Panc1 (cell line): ENCODE measurements at regions not wholly inside any gene's neighbourhood (a gene's known extent, or its start where the extent isn't known, plus 50 kb on each side); places are given as distances from the start of the nearest gene placed in this dataset.

Experiments used
- ATAC-seq: fragments of 200-7000 bp; cut with Tn5 transposase; 2 replicates; pipeline ENCODE4 v1.9.1; 2020; ENCODE audit warnings: mild to moderate bottlenecking, moderate library complexity
- BruUV-seq: library from RNA; stranded (reverse); fragments of 400-500 nt; replicated peaks from 2 replicates; lab custom pipeline; 2021; lab: Mats Ljungman, UMichigan
- CTCF ChIA-PET: fragments of 300-600 bp; sonication (Branson Sonifier 250); formaldehyde crosslinking; loops from one replicate; lab custom pipeline; 2022; ENCODE audit warnings: antibody characterized with exemption; lab: Charles Lee
- POLR2A ChIA-PET: fragments of 300-600 bp; sonication (Branson Sonifier 250); formaldehyde crosslinking; loops from one replicate; lab custom pipeline; 2022; ENCODE audit warnings: antibody characterized with exemption; lab: Charles Lee
- DNase-seq: peaks from one replicate; pipeline ENCODE4 v3.0.0-alpha.2; 2010; ENCODE audit warnings: low read depth, low spot score
- H3K27ac ChIP-seq: 2 replicates; pipeline ENCODE4 v1.5.1; 2011; ENCODE audit warnings: mild to moderate bottlenecking, low read length, inconsistent platforms
- H3K27me3 ChIP-seq: fragments of 200-500 bp; sonication (Bioruptor generic); 2 replicates; pipeline ENCODE4 v1.6.0; 2014; ENCODE audit warnings: low read length, inconsistent platforms; ENCODE audit not compliant: control insufficient read depth, insufficient read depth
- H3K36me3 ChIP-seq: fragments of 200-500 bp; sonication (Bioruptor generic); 2 replicates; pipeline ENCODE4 v1.5.1; 2014; ENCODE audit warnings: inconsistent platforms, mild to moderate bottlenecking, low read length, moderate library complexity; ENCODE audit not compliant: control insufficient read depth, insufficient read depth
- H3K4me1 ChIP-seq: 2 replicates; pipeline ENCODE4 v1.5.1; 2011; ENCODE audit warnings: inconsistent platforms, mild to moderate bottlenecking, low read length, moderate library complexity; ENCODE audit not compliant: control insufficient read depth, insufficient read depth
- H3K4me3 ChIP-seq, 2 experiments: 2 replicates each; pipeline ENCODE4 v1.5.1; 2011 to 2012; ENCODE audit warnings: low read depth in 2 of 2, low read length in 2 of 2, mild to moderate bottlenecking in 2 of 2, inconsistent platforms in 1 of 2, moderate library complexity in 1 of 2
- H3K9me3 ChIP-seq: fragments of 200-500 bp; sonication (Bioruptor generic); 2 replicates; pipeline ENCODE4 v1.5.1; 2014; ENCODE audit warnings: low read depth, mild to moderate bottlenecking, inconsistent platforms, low read length, moderate library complexity; ENCODE audit not compliant: control insufficient read depth, insufficient read depth
- POLR2AphosphoS5 ChIP-seq: IDR thresholded peaks from 2 replicates; pipeline ENCODE4 v1.6.1; 2012; ENCODE audit warnings: mild to moderate bottlenecking, low read depth, low read length, moderate library complexity
- SIN3A ChIP-seq: IDR thresholded peaks from 2 replicates; pipeline ENCODE4 v1.6.1; 2012; ENCODE audit warnings: low read depth, mild to moderate bottlenecking, low read length, moderate library complexity, borderline replicate concordance; ENCODE audit not compliant: insufficient read depth
- TCF7L2 ChIP-seq: IDR thresholded peaks from 2 replicates; pipeline ENCODE4 v1.6.1; 2011; ENCODE audit warnings: mild to moderate bottlenecking, low read depth, low read length, inconsistent platforms
- in situ Hi-C: cut with HindIII; loops from 2 replicates; pipeline ENCODE4 v1.10.0; 2016; ENCODE audit warnings: low sequenced_read_pairs, low pct_unique_long_range_greater_than_20kb
- intact Hi-C: fragments of 100-400 bp; cut with micrococcal nuclease; formaldehyde crosslinking; loops from one replicate; pipeline ENCODE4 v1.10.0; 2022; ENCODE audit not compliant: unreplicated experiment
- TF ChIP-seq, protein P1 (sequence below): fragments of 450-650 bp; IDR thresholded peaks from 2 replicates; pipeline ENCODE4 v1.5.1; 2017; ENCODE audit warnings: mild to moderate bottlenecking
- TF ChIP-seq, protein P2 (sequence below), 2 experiments: IDR thresholded peaks; 2 replicates each; pipeline ENCODE4 v1.6.1; 2011 to 2012; ENCODE audit warnings: low read depth in 2 of 2, control low read depth in 1 of 2, low read length in 1 of 2, mild to moderate bottlenecking in 1 of 2, moderate library complexity in 1 of 2; ENCODE audit not compliant: insufficient read depth in 1 of 2

DNA sequence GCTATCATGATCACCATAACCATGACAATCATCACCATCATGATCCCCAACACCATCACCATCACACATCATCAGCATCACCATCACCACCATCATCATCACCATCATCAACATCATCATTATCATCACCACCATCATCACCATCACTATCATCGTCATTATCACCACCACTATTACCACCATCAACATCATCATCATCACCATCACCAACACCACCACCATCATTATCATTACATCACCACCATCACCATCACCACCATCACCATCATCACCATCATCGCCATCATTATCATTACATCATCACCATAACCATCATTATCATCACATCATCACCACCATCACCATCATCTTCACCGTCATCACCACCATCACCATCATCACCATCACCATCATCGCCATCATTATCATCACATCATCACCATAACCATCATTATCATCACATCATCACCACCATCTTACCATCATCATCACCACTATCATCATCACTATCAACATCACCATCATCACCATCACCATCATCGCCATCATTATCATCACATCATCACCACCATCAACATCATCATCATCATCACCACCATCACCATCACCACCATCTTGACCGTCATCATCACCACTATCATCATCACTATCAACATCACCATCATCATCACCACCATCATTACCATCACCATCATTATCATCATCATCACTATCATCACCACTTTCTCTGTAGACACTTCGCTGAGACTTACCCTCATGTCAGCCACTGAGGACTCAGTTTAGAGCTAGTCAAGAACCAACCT is 366.0 kb downstream of the C16orf95 start:
- no TSS peak for BruUV-seq
- Histone ChIP-seq H3K27me3 (no peaks in the 10 kb centered on the region), H3K9me3 (no peaks in the 10 kb centered on the region), H3K4me3 (no peak overlapping the region), H3K4me1 (peaks cover 4% of the 10 kb centered on the region; the same call in 1 of the 2 replicates), H3K27ac (no peak overlapping the region), H3K36me3 (no peaks in the 10 kb centered on the region)
- no peak for TF ChIP-seq TCF7L2
- TF ChIP-seq SIN3A = no peak
- in situ Hi-C loops = no loop called here
- ATAC-seq (no peak), DNase-seq (no peak)
- ChIA-PET CTCF (no interaction called here), POLR2A (no interaction called here)
- intact Hi-C loops = no loop called here

DNA sequence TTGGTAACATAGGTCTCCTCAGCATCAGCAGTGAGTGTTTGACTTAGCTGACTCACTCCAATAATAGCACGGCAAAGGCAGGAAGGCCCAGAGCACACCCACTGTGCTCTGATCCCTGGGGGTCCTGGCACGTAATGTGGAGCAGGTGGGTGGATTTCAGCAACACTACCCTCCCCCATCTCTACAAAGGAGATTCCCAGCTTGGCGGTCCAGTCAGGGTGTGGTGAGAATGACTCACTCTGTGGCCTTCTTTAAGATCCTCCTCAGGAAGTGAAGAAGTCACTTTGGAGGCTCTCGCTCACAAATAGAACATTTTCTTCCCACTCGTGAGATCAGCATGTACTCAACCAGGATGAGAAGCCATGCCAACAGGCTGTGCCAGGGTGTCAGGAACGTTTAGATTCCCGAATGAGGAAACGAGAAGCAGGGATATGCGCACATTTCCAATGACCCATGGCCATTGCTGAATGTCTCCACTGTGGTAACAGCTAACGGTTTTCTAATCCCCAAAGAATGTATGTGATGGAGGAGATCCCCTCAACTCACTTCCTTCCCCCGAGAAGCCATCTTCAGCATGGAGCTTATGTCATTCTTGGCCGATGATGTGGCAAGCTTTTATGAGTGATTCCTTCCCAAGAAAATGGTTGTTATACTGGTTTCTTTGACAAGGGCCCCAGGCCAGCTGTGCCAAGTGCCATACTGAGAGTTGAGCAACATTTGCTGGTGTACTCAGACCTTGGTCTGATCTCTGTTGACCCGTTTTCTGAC is 365.2 kb downstream of the C16orf95 start:
- no peak overlapping the region for H3K27ac ChIP-seq
- no peaks in the 10 kb centered on the region for H3K27me3 ChIP-seq
- POLR2A ChIA-PET = no interaction called here
- intact Hi-C loops (no loop called here), in situ Hi-C loops (no loop called here)
- no peaks in the 10 kb centered on the region for H3K9me3 ChIP-seq
- ATAC-seq (no peak), DNase-seq (no peak)
- BruUV-seq = no TSS peak
- no peak overlapping the region for H3K4me3 ChIP-seq
- CTCF ChIA-PET = no interaction called here
- H3K36me3 ChIP-seq = no peaks in the 10 kb centered on the region
- TF ChIP-seq TCF7L2 (no peak), POLR2AphosphoS5 (no peak), SIN3A (no peak)
- TF ChIP-seq, protein P1, sequence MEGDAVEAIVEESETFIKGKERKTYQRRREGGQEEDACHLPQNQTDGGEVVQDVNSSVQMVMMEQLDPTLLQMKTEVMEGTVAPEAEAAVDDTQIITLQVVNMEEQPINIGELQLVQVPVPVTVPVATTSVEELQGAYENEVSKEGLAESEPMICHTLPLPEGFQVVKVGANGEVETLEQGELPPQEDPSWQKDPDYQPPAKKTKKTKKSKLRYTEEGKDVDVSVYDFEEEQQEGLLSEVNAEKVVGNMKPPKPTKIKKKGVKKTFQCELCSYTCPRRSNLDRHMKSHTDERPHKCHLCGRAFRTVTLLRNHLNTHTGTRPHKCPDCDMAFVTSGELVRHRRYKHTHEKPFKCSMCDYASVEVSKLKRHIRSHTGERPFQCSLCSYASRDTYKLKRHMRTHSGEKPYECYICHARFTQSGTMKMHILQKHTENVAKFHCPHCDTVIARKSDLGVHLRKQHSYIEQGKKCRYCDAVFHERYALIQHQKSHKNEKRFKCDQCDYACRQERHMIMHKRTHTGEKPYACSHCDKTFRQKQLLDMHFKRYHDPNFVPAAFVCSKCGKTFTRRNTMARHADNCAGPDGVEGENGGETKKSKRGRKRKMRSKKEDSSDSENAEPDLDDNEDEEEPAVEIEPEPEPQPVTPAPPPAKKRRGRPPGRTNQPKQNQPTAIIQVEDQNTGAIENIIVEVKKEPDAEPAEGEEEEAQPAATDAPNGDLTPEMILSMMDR = no peak
- TF ChIP-seq, protein P2, sequence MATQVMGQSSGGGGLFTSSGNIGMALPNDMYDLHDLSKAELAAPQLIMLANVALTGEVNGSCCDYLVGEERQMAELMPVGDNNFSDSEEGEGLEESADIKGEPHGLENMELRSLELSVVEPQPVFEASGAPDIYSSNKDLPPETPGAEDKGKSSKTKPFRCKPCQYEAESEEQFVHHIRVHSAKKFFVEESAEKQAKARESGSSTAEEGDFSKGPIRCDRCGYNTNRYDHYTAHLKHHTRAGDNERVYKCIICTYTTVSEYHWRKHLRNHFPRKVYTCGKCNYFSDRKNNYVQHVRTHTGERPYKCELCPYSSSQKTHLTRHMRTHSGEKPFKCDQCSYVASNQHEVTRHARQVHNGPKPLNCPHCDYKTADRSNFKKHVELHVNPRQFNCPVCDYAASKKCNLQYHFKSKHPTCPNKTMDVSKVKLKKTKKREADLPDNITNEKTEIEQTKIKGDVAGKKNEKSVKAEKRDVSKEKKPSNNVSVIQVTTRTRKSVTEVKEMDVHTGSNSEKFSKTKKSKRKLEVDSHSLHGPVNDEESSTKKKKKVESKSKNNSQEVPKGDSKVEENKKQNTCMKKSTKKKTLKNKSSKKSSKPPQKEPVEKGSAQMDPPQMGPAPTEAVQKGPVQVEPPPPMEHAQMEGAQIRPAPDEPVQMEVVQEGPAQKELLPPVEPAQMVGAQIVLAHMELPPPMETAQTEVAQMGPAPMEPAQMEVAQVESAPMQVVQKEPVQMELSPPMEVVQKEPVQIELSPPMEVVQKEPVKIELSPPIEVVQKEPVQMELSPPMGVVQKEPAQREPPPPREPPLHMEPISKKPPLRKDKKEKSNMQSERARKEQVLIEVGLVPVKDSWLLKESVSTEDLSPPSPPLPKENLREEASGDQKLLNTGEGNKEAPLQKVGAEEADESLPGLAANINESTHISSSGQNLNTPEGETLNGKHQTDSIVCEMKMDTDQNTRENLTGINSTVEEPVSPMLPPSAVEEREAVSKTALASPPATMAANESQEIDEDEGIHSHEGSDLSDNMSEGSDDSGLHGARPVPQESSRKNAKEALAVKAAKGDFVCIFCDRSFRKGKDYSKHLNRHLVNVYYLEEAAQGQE (IDR thresholded peaks at IDR 0.05; ENCODE audit: insufficient read depth in 1 of 2, low read depth in 2 of 2, low read length in 1 of 2) = no peak
- no peaks in the 10 kb centered on the region for H3K4me1 ChIP-seq

DNA sequence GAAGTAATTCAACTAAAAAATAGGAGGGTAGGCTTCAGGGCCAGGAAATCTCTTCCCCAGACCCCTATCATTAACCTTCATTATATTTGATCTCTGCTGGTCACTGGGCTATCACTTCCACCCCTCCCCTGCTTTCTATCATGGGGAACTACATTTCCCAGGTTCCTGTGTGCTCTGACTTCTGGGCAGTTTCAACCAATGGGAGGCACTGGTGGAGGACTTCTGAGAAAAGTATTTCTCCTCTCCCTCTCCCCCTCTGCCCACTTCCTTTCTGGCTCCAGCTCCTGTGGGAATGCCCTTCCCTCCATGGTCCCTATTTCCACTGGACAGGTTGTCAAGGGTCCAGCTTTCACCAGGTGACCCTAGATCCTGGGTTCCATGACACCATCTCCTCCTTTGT is 364.4 kb downstream of the C16orf95 start:
- intact Hi-C loops (no loop called here), in situ Hi-C loops (no loop called here)
- DNase-seq (no peak), ATAC-seq (no peak)
- H3K4me3 ChIP-seq = no peak overlapping the region
- no peaks in the 10 kb centered on the region for H3K27me3 ChIP-seq
- no peaks in the 10 kb centered on the region for H3K4me1 ChIP-seq
- TF ChIP-seq, protein P2 (IDR thresholded peaks at IDR 0.05; ENCODE audit: insufficient read depth in 1 of 2, low read depth in 2 of 2, low read length in 1 of 2) = no peak
- no peak overlapping the region for H3K27ac ChIP-seq
- BruUV-seq = no TSS peak
- ChIA-PET POLR2A (no interaction called here), CTCF (no interaction called here)
- H3K36me3 ChIP-seq = no peaks in the 10 kb centered on the region
- no peaks in the 10 kb centered on the region for H3K9me3 ChIP-seq
